Fibroblast of skin of abdomen (primary cell): ENCODE measurements at regions not wholly inside any gene's neighbourhood (a gene's known extent, or its start where the extent isn't known, plus 50 kb on each side); places are given as distances from the start of the nearest gene placed in this dataset.

Experiments used
- DNase-seq: peaks from one replicate; pipeline ENCODE4 v3.0.0-alpha.2; 2013

- DNase-seq: no peak
Observed at GRCh38 chr11:115958089-115959000, 454.1 kb upstream of the CADM1 start.

DNA sequence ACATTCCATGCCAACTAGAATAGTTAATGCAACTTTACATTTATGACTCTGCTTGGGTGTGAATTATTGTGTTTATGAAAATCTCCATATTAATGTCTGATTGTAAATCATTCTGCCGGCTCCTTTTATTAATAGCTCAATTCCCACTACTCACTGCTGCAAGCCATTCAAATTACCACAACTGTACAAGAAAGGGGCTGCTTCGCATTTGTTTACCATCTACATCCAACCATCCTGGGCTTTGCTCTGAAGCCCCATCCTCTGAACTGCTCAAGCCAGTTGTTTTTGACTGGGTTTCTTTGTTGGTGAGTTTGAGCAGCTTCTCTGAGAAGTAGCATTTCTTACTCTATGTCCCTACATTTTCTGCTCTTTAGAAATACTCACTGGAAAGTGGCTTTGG, 451.6 kb upstream of the CADM1 start:
- DNase-seq: no peak

- DNase-seq: no peak
Observed at GRCh38 chr11:115950660-115951059, 446.4 kb upstream of the CADM1 start.

DNA sequence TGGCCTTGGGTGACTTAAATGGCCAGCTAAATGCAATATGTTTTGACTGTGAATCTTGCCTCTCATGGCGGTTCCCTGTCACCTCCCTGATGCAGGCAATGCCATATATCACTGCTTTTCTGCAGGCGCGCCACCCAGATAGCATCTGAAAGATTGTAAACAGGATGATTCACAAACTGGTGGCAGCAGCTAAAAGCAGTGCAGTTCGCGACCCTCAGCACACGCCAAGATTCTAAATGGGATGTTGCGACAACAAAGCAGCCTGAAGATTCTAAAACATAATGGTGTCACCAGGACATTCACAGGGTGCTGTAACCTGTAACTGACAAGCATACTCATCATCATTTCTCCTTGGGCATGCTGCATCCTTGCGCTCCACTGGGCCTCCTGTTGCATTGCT, 440.4 kb upstream of the CADM1 start:
- no peak for DNase-seq

DNA sequence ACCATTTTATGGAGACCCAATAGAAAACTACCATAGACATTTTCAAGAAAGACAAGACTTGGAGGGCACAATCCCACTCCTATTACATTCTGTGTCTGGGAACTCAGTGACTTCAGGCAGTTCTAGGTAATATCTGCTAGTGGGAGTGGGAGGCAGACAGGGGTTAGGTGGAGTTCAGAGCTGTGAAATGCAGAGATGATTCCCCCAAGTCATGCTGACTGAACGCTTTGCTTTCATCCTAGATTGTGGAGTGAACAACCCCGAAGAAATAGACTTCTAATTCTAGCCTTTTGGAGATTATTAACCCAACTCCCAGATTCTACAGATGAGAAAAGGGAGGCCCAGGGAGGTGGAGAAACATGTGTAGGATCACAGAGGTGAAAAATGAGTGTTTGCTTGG, 437.8 kb upstream of the CADM1 start:
- DNase-seq: no peak

GRCh38 chr11:115941481-115941993, 437.3 kb upstream of the CADM1 start:
- peak; percentile 93 for DNase-seq

DNA sequence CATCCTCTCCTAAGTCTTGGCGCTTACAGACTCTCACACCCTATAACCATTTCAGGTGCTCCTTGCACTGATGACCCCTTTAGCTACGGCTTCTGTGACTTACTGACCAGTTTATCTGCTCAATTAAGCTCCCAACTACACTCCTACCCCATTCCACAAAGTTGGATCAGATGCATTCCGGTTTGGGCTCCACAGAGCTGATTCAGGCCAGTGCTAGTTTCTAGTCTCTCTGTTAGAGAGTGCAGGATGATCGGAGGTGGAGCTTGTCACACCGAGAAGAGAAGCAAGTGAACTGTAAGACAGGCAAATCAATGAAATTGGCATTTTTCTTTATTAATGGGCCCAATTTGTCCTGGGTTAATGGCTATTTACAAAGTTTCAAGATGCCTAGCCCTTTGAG, 436.8 kb upstream of the CADM1 start:
- DNase-seq: no peak

DNA sequence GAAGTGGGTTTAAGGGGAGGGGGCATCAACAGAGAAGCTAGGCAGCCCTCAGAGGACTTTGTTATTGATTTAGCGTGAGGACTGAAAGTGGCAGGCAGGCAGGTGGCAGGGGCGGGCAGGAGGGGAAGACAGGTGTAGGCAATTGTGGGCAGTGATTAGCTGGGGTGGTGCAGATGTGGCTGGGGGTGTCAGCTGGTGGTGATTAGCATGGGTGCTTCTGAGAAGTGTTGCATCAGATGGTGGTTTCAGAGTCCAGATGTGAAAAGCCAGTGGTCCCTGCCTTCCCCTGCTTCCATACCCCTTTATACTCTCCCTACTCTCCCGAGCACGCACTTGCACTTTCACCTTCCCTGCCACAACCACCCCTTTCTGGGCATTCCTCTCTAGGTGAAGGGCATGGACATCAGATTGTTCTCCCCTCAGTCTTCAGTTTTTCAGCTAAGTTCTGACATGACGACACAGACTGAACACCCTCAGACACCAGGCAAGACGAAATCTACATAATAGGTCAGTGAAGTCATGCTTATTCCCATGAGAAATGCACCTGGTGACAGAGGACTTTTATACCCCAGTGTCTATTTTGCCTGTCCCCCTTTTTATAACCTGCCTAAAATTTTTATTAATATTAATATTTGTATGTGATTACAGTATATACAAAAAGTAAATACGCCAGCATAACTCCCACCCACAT, 435.7 kb upstream of the CADM1 start:
- DNase-seq: no peak

- DNase-seq: peak; percentile 25
Observed at GRCh38 chr11:115939104-115939730, 435.0 kb upstream of the CADM1 start.

DNA sequence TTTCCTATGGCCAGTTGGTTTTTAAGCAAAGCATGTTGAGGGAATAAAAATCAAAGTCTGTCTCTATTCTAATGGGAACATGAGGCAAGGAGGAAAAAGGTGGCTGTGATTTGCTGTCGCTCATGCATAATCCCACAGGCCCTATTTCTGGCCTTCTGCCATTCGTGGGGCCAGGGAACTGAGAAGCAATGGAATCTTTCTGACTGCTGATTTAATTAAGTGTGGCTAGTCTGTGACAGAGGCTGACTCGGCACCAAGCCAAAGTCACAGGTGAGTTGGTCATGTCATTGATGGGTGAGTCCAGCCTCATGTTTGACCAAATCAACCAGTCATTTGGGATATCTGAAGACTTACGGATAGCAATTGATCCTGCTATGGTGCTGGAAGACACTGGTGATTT, 429.3 kb upstream of the CADM1 start:
- DNase-seq: no peak

- DNase-seq: no peak
Observed at GRCh38 chr11:115931548-115932083, 427.4 kb upstream of the CADM1 start.

GRCh38 chr11:115930886-115931547, 426.8 kb upstream of the CADM1 start:
- DNase-seq: no peak

- DNase-seq: no peak
Observed at GRCh38 chr11:115930291-115930690, 426.1 kb upstream of the CADM1 start.

- DNase-seq: no peak
Observed at GRCh38 chr11:115929618-115930129, 425.5 kb upstream of the CADM1 start.

DNA sequence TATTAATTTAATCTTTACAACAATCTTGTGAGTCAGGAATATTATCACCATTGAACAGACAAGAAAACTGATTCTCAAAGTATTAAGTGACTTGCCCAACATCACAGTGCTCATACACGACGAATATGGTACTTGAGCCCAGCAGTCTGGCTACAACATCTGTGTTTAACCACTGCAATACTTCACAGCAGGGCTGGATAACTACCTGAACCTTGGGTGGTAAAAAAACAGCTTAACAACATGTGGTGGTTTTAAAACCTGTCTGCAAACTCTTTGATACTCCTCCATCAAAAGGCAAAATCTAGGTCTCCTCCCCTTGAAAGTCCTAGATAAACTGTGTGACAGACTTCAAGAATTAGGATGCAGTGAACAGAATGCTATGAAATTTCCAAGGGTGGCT, 424.6 kb upstream of the CADM1 start:
- no peak for DNase-seq

DNA sequence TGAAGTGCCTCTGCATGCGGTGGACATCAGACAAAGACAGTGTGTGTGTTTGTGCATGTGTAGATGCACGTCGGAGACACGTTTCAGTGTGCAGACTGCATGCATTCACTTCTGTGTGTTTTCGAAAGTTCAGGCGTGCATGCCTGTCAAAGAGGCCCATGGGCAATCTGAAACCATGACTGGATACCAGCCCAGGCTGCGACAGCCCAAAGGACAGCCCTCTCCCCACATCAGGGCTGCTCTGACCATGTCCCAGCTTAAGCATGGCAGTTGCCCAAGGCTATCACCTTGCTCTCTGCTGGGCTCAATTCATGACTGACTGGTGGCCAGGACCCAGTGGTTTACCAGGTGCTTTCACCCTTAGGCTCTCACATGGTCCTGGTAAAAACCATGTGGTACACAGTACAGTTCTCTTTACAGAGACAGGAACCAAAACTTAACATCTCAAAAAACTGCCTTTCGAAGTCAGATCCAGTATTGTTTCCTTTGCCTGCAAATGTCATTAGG, 423.7 kb upstream of the CADM1 start:
- DNase-seq: no peak

GRCh38 chr11:115926601-115927000, 422.4 kb upstream of the CADM1 start:
- DNase-seq: no peak

- DNase-seq: no peak
Observed at GRCh38 chr11:115926138-115926537, 421.9 kb upstream of the CADM1 start.

DNA sequence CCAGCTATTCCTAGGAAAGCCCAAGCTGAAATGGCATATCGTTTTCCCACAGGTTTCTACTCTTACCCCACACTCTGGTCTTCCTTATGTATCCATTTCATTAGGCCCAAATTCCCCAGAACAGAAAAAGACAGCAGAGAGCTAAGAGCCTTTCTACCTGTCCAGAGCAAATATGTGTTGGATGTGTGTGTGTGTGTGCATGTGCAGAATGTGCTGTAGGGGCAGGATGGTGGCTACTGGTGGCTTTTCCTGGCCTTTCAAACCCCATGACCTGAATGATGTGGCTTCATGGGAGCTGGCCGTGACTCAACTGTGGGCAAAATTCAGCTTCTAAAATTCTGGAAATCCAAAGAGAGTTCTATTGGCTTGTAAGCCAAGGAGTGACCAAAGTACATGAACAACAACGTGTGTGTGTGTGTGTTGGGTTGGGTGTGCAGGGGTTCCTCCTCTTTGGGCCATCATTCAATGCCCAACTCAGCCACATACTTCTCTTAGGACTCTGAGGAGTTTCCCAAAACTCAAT, 421.4 kb upstream of the CADM1 start:
- DNase-seq: no peak

- peak; percentile 76 for DNase-seq
Observed at GRCh38 chr11:115924744-115925567, 420.7 kb upstream of the CADM1 start.

DNA sequence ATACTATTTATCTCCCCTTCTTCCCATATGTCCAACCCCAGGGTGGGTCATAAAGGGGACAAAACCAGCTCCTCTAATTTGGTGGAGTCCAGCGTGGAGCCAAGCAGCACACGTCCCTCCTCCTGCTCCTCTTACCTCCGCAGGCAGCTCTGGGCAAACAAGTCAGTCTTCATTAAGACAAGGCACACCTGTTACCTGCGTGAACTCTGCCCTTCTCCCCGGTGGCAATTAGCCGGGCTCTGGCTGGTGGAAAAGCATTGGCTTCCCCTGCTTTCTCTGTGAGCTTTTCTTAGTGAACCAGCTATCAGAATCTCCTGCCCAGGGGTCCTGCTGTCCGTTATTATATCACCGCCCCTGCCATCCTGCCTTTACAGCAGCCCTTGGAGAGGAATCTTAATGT, 418.7 kb upstream of the CADM1 start:
- no peak for DNase-seq
